WTC11 (cell line): ENCODE measurements at regions not wholly inside any gene's neighbourhood (a gene's known extent, or its start where the extent isn't known, plus 50 kb on each side); places are given as distances from the start of the nearest gene placed in this dataset.

ENCODE experiments used
- ATAC-seq: fragments of 200-7000 bp; cut with Tn5 transposase; 2 replicates; pipeline ENCODE4 v1.10.0; 2021; ENCODE audit warnings: mild to moderate bottlenecking, moderate library complexity
- CTCF ChIA-PET: fragments of 300-600 bp; sonication (Branson Sonifier 250); formaldehyde crosslinking; loops from one replicate; lab custom pipeline; 2021; ENCODE audit warnings: antibody characterized with exemption; lab: Charles Lee
- POLR2A ChIA-PET: fragments of 350-600 bp; sonication (Branson Sonifier 250); formaldehyde crosslinking; loops from one replicate; lab custom pipeline; 2021; ENCODE audit warnings: antibody characterized with exemption; lab: Charles Lee
- DNase-seq: peaks from one replicate; pipeline ENCODE4 v3.0.0; 2021; ENCODE audit warnings: low spot score
- H3K27ac Mint-ChIP-seq: 2 replicates; pipeline ENCODE4 v1.8.0; 2021; ENCODE audit warnings: mixed read lengths
- H3K27me3 Mint-ChIP-seq: 2 replicates; pipeline ENCODE4 v1.8.0; 2021; ENCODE audit warnings: low read depth, mild to moderate bottlenecking, moderate library complexity, mixed read lengths
- H3K36me3 Mint-ChIP-seq: 2 replicates; pipeline ENCODE4 v1.8.0; 2021; ENCODE audit warnings: mixed read lengths
- H3K4me1 Mint-ChIP-seq: 2 replicates; pipeline ENCODE4 v1.8.0; 2022; ENCODE audit warnings: mixed read lengths
- H3K4me3 Mint-ChIP-seq: 2 replicates; pipeline ENCODE4 v1.8.0; 2021; ENCODE audit warnings: mild to moderate bottlenecking, moderate library complexity, mixed read lengths
- H3K9me3 Mint-ChIP-seq: 2 replicates; pipeline ENCODE4 v1.8.0; 2021; ENCODE audit warnings: mixed read lengths
- ATF1 ChIP-seq: sonication (generic); formaldehyde crosslinking; IDR thresholded peaks from 2 replicates; pipeline ENCODE4 v1.8.1; 2023; ENCODE audit warnings: mild to moderate bottlenecking, moderate library complexity, missing genetic modification reagents
- ATF3 ChIP-seq: sonication (generic); formaldehyde crosslinking; conservative IDR thresholded peaks from 2 replicates; pipeline ENCODE4 v1.8.1; 2022; ENCODE audit warnings: mild to moderate bottlenecking, missing genetic modification reagents
- CDX4 ChIP-seq: fragments of 250-450 bp; sonication (Bioruptor Pico); IDR thresholded peaks from 2 replicates; pipeline ENCODE4 v1.9.0; 2021; ENCODE audit warnings: moderate library complexity, mild to moderate bottlenecking, inconsistent platforms, borderline replicate concordance
- CREB1 ChIP-seq: sonication (generic); formaldehyde crosslinking; IDR thresholded peaks from 2 replicates; pipeline ENCODE4 v1.8.0; 2023; ENCODE audit warnings: mild to moderate bottlenecking, missing genetic modification reagents
- ELF4 ChIP-seq: sonication (generic); formaldehyde crosslinking; IDR thresholded peaks from 2 replicates; pipeline ENCODE4 v1.8.1; 2022; ENCODE audit warnings: low read depth, mild to moderate bottlenecking, moderate library complexity, missing genetic modification reagents
- EMX1 ChIP-seq: fragments of 250-450 bp; sonication (Bioruptor Pico); IDR thresholded peaks from 2 replicates; pipeline ENCODE4 v1.8.0; 2021; ENCODE audit warnings: mild to moderate bottlenecking
- FOXK1 ChIP-seq: sonication (generic); formaldehyde crosslinking; IDR thresholded peaks from 2 replicates; pipeline ENCODE4 v1.8.0; 2022; ENCODE audit warnings: mild to moderate bottlenecking, moderate library complexity, missing genetic modification reagents
- FOXP4 ChIP-seq: sonication (generic); formaldehyde crosslinking; IDR thresholded peaks from 2 replicates; pipeline ENCODE4 v1.8.0; 2022; ENCODE audit warnings: mild to moderate bottlenecking, missing genetic modification reagents
- JUN ChIP-seq: sonication (generic); formaldehyde crosslinking; IDR thresholded peaks from 2 replicates; pipeline ENCODE4 v1.8.0; 2023; ENCODE audit warnings: mild to moderate bottlenecking, missing genetic modification reagents
- MYBL2 ChIP-seq: sonication (generic); formaldehyde crosslinking; IDR thresholded peaks from 2 replicates; pipeline ENCODE4 v1.8.1; 2023; ENCODE audit warnings: mild to moderate bottlenecking, moderate library complexity, missing genetic modification reagents
- NR3C1 ChIP-seq: sonication (generic); formaldehyde crosslinking; conservative IDR thresholded peaks from 2 replicates; pipeline ENCODE4 v1.8.1; 2023; ENCODE audit warnings: low read depth, mild to moderate bottlenecking, missing genetic modification reagents
- OVOL2 ChIP-seq: fragments of 250-450 bp; sonication (Bioruptor Pico); IDR thresholded peaks from 2 replicates; pipeline ENCODE4 v1.9.0; 2021; ENCODE audit warnings: mild to moderate bottlenecking, borderline replicate concordance
- PRRX2 ChIP-seq: fragments of 250-450 bp; sonication (Bioruptor Pico); IDR thresholded peaks from 2 replicates; pipeline ENCODE4 v1.8.0; 2021; ENCODE audit warnings: mild to moderate bottlenecking
- SMAD4 ChIP-seq: sonication (generic); formaldehyde crosslinking; IDR thresholded peaks from 2 replicates; pipeline ENCODE4 v1.8.0; 2022; ENCODE audit warnings: mild to moderate bottlenecking, missing genetic modification reagents
- STAT6 ChIP-seq: sonication (generic); formaldehyde crosslinking; conservative IDR thresholded peaks from 2 replicates; pipeline ENCODE4 v1.8.1; 2023; ENCODE audit warnings: mild to moderate bottlenecking, low read depth, missing genetic modification reagents, moderate library complexity
- TCF7 ChIP-seq: sonication (generic); formaldehyde crosslinking; IDR thresholded peaks from 2 replicates; pipeline ENCODE4 v1.8.0; 2022; ENCODE audit warnings: mild to moderate bottlenecking, low read depth, missing genetic modification reagents, moderate library complexity
- USF1 ChIP-seq: sonication (generic); formaldehyde crosslinking; IDR thresholded peaks from 2 replicates; pipeline ENCODE4 v1.8.0; 2022; ENCODE audit warnings: mild to moderate bottlenecking, missing genetic modification reagents
- USF2 ChIP-seq: sonication (generic); formaldehyde crosslinking; IDR thresholded peaks from 2 replicates; pipeline ENCODE4 v1.8.1; 2023; ENCODE audit warnings: mild to moderate bottlenecking, missing genetic modification reagents, moderate library complexity
- ZNF317 ChIP-seq: sonication (generic); formaldehyde crosslinking; IDR thresholded peaks from 2 replicates; pipeline ENCODE4 v1.8.1; 2023; ENCODE audit warnings: low read depth, mild to moderate bottlenecking, moderate library complexity, missing genetic modification reagents, borderline replicate concordance
- ZNF396 ChIP-seq: fragments of 250-450 bp; sonication (Bioruptor Pico); IDR thresholded peaks from 2 replicates; pipeline ENCODE4 v1.8.0; 2021; ENCODE audit warnings: mild to moderate bottlenecking, moderate library complexity, borderline replicate concordance
- ZNF425 ChIP-seq: fragments of 250-450 bp; sonication (Bioruptor Pico); conservative IDR thresholded peaks from 2 replicates; pipeline ENCODE4 v1.9.0; 2021; ENCODE audit warnings: mild to moderate bottlenecking

- ChIA-PET POLR2A (no interaction called here), CTCF (no interaction called here)
- DNase-seq (no peak), ATAC-seq (no peak)
- TF ChIP-seq EMX1 (CRISPR knock-in tag) (no peak), STAT6 (CRISPR knock-in tag) (no peak), FOXK1 (CRISPR knock-in tag) (no peak)
- Mint-ChIP-seq H3K4me1 (no peaks in the 10 kb centered on the region), H3K27ac (no peak overlapping the region), H3K27me3 (no peaks in the 10 kb centered on the region), H3K4me3 (no peak overlapping the region), H3K9me3 (no peaks in the 10 kb centered on the region), H3K36me3 (no peaks in the 10 kb centered on the region)
Measured at GRCh38 chrX:132568291-132568690, 79.5 kb upstream of the MBNL3 start.

- no peak overlapping the region for H3K27ac Mint-ChIP-seq
- H3K27me3 Mint-ChIP-seq: no peaks in the 10 kb centered on the region
- POLR2A ChIA-PET: no interaction called here
- no peaks in the 10 kb centered on the region for H3K9me3 Mint-ChIP-seq
- CTCF ChIA-PET: no interaction called here
- H3K36me3 Mint-ChIP-seq: no peaks in the 10 kb centered on the region
- DNase-seq (no peak), ATAC-seq (no peak)
- no peak overlapping the region for H3K4me3 Mint-ChIP-seq
- no peak for TF ChIP-seq FOXP4
- H3K4me1 Mint-ChIP-seq: 0 out of 2 replicates have a peak, but pooled peaks cover 5% of the 10 kb centered on the region
Measured at GRCh38 chrX:132565273-132565672, 76.4 kb upstream of the MBNL3 start.

GRCh38 chrX:132563976-132564375, 75.1 kb upstream of the MBNL3 start:
- no peak for ATAC-seq
- no peak overlapping the region for H3K27ac Mint-ChIP-seq
- no peaks in the 10 kb centered on the region for H3K27me3 Mint-ChIP-seq
- POLR2A ChIA-PET: no interaction called here
- TF ChIP-seq CREB1 (CRISPR knock-in tag): no peak
- TF ChIP-seq MYBL2 (CRISPR knock-in tag): no peak
- TF ChIP-seq ATF3: no peak
- no peak for TF ChIP-seq USF1 (CRISPR knock-in tag)
- no peak for TF ChIP-seq OVOL2 (CRISPR knock-in tag)
- no peak for TF ChIP-seq TCF7 (CRISPR knock-in tag)
- TF ChIP-seq ATF1: no peak
- TF ChIP-seq ELF4 (CRISPR knock-in tag): no peak
- no peak for TF ChIP-seq PRRX2 (CRISPR knock-in tag)
- TF ChIP-seq ZNF317: no peak
- TF ChIP-seq SMAD4 (CRISPR knock-in tag): no peak
- TF ChIP-seq ZNF425 (CRISPR knock-in tag): no peak
- no peak for TF ChIP-seq JUN (CRISPR knock-in tag)
- TF ChIP-seq USF2 (CRISPR knock-in tag): no peak
- no peak for TF ChIP-seq CDX4
- TF ChIP-seq NR3C1 (CRISPR knock-in tag): no peak
- TF ChIP-seq ZNF396 (CRISPR knock-in tag): no peak
- CTCF ChIA-PET: no interaction called here
- no peaks in the 10 kb centered on the region for H3K36me3 Mint-ChIP-seq
- no peak for DNase-seq
- H3K4me1 Mint-ChIP-seq: 0 out of 2 replicates have a peak, but pooled peaks cover 5% of the 10 kb centered on the region
- H3K4me3 Mint-ChIP-seq: no peak overlapping the region
- no peaks in the 10 kb centered on the region for H3K9me3 Mint-ChIP-seq
